Calu3 (cell line): ENCODE measurements at regions not wholly inside any gene's neighbourhood (a gene's known extent, or its start where the extent isn't known, plus 50 kb on each side); places are given as distances from the start of the nearest gene placed in this dataset.

ENCODE experiments used
- BruUV-seq: library from RNA; stranded (reverse); fragments of 400-500 nt; replicated peaks from 2 replicates; lab custom pipeline; 2021; lab: Mats Ljungman, UMichigan
- CTCF ChIA-PET: fragments of 300-600 bp; sonication (Branson Sonifier 250); formaldehyde crosslinking; loops from one replicate; lab custom pipeline; 2022; ENCODE audit warnings: antibody characterized with exemption; lab: Charles Lee
- DNase-seq: peaks from one replicate; pipeline ENCODE4 v3.0.0; 2022
- H3K27ac Mint-ChIP-seq: one replicate; pipeline ENCODE4 v1.8.0; 2022; ENCODE audit warnings: mixed read lengths; ENCODE audit not compliant: unreplicated experiment
- H3K27me3 Mint-ChIP-seq: one replicate; pipeline ENCODE4 v1.8.0; 2022; ENCODE audit warnings: mixed read lengths; ENCODE audit not compliant: unreplicated experiment
- H3K36me3 Mint-ChIP-seq: one replicate; pipeline ENCODE4 v1.8.0; 2022; ENCODE audit warnings: mild to moderate bottlenecking, moderate library complexity, mixed read lengths; ENCODE audit not compliant: insufficient read depth, unreplicated experiment
- H3K4me1 Mint-ChIP-seq: one replicate; pipeline ENCODE4 v1.8.0; 2022; ENCODE audit warnings: mild to moderate bottlenecking, low read depth, mixed read lengths; ENCODE audit not compliant: unreplicated experiment
- H3K4me3 Mint-ChIP-seq: one replicate; pipeline ENCODE4 v1.8.0; 2022; ENCODE audit warnings: mild to moderate bottlenecking, low read depth, moderate library complexity, mixed read lengths; ENCODE audit not compliant: unreplicated experiment
- H3K9me3 Mint-ChIP-seq: one replicate; pipeline ENCODE4 v1.8.0; 2022; ENCODE audit warnings: low read depth, mixed read lengths; ENCODE audit not compliant: unreplicated experiment
- intact Hi-C: fragments of 100-400 bp; cut with micrococcal nuclease; formaldehyde crosslinking; loops from one replicate; pipeline ENCODE4 v1.10.0; 2022; ENCODE audit not compliant: unreplicated experiment
- TF ChIP-seq, protein P1 (sequence below): fragments of 200-600 bp; IDR thresholded peaks from one replicate; pipeline ENCODE4 v1.8.0; 2022; ENCODE audit warnings: antibody characterized with exemption; ENCODE audit not compliant: unreplicated experiment

DNA sequence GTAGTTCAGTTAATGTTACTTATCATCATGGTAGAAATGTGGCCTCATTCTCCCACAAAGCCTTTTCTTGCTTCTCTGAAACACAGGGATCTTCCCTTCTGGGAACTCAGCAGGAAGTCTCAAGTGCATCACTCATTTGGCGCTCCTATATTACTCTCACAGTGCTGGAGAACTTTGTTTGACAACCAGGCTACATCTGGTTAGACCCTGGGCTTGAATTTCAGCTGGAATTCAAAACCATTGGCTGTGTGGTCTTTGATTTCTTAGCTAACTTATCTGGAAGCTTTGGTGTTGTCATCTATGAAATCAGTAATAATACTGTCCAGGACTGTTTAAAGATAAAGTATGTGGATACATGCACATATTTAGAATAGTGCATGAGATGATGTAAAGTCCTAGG is 1777.1 kb downstream of the MAT2B start:
- BruUV-seq, result no TSS peak
- intact Hi-C loops, result no loop called here
- Mint-ChIP-seq H3K4me3 (no peak overlapping the region), H3K27me3 (no peaks in the 10 kb centered on the region), H3K36me3 (no peaks in the 10 kb centered on the region), H3K27ac (no peak overlapping the region), H3K4me1 (no peaks in the 10 kb centered on the region), H3K9me3 (peaks cover 13% of the 10 kb centered on the region)
- CTCF ChIA-PET, result no interaction called here
- no peak for DNase-seq
- TF ChIP-seq, protein P1, sequence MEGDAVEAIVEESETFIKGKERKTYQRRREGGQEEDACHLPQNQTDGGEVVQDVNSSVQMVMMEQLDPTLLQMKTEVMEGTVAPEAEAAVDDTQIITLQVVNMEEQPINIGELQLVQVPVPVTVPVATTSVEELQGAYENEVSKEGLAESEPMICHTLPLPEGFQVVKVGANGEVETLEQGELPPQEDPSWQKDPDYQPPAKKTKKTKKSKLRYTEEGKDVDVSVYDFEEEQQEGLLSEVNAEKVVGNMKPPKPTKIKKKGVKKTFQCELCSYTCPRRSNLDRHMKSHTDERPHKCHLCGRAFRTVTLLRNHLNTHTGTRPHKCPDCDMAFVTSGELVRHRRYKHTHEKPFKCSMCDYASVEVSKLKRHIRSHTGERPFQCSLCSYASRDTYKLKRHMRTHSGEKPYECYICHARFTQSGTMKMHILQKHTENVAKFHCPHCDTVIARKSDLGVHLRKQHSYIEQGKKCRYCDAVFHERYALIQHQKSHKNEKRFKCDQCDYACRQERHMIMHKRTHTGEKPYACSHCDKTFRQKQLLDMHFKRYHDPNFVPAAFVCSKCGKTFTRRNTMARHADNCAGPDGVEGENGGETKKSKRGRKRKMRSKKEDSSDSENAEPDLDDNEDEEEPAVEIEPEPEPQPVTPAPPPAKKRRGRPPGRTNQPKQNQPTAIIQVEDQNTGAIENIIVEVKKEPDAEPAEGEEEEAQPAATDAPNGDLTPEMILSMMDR, result no peak

DNA sequence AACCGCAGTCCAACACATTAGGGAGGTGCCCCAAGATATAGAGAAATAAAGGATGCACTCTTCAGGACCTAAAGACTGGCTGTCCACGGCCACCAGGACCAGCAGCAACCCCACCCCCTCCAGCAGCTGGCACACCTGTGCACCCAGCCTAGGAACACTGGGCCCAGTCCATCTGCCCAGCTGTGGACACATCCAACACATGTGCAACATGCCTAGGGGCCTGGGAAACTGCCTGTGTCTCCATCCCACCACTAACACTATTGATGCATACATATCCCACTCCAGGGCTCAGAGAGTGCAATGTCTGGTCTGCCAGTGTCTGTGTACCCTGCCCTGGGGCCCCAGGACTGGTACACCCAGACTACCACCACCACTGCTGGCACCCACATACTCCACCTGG is 1781.3 kb downstream of the MAT2B start:
- intact Hi-C loops, result no loop called here
- DNase-seq, result no peak
- CTCF ChIA-PET, result no interaction called here
- Mint-ChIP-seq H3K4me3 (no peak overlapping the region), H3K4me1 (no peaks in the 10 kb centered on the region), H3K27me3 (no peaks in the 10 kb centered on the region), H3K36me3 (no peaks in the 10 kb centered on the region), H3K9me3 (peaks cover 11% of the 10 kb centered on the region), H3K27ac (no peak overlapping the region)
- TF ChIP-seq, protein P1, result no peak
- BruUV-seq, result no TSS peak

DNA sequence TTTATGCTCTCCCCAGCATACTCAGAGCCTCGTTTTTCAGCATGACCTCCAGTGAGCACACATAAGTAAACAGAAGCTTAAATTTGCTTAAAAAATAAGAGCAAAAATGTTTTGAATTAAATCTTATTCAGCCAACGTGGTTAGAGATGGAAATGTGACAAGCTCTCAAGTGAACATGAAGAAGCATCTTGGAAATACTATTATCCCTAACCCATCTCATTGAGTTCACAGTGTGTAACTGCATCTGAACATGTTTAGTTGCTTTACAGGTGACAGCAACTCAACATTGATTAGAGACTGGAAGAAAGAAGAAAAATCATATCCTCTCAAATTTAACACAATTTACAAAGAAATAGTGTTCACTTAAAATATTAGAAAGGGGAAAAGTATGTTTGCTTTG is 1785.1 kb downstream of the MAT2B start:
- CTCF ChIA-PET, result no interaction called here
- H3K4me1 Mint-ChIP-seq, result no peaks in the 10 kb centered on the region
- no peaks in the 10 kb centered on the region for H3K36me3 Mint-ChIP-seq
- peaks cover 7% of the 10 kb centered on the region for H3K9me3 Mint-ChIP-seq
- TF ChIP-seq, protein P1, result no peak
- BruUV-seq, result no TSS peak
- no peak overlapping the region for H3K27ac Mint-ChIP-seq
- H3K4me3 Mint-ChIP-seq, result no peak overlapping the region
- no peak for DNase-seq
- intact Hi-C loops, result no loop called here
- H3K27me3 Mint-ChIP-seq, result no peaks in the 10 kb centered on the region

DNA sequence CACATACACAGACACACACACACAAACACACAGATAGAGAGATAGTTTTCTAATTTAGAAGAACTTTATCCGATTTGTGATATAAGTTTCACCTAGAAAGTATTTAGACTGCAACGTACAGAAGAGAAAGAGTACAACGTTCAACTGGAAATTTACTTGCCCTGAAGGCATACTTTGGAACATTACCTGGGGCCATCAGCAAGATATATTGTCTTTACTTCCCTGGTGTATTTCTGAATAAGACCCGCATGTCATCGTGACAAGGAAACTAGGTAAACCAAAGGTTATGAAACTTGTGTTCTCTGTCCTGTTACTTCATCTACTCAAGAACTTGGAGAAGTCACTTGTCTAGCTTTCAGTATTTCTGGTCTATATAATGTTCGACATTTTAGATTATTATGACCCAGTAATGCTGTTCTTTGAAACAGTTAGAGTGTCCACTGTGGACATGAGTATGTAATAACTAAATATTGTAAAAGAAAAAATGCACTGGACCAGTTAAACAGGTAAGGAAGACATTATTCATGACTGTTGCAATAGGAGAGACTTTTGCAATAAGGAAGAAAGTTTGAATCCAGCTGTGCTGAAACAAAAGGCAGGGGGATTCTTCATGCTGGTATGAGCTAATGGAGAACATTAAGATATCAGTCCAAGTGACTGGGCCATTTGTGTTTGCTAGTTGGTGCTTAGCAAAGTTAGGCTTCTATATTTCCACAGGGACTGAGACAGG is 1791.1 kb downstream of the MAT2B start:
- TF ChIP-seq, protein P1, result no peak
- no peaks in the 10 kb centered on the region for H3K4me1 Mint-ChIP-seq
- DNase-seq, result no peak
- peaks cover 5% of the 10 kb centered on the region for H3K9me3 Mint-ChIP-seq
- H3K27ac Mint-ChIP-seq, result no peak overlapping the region
- CTCF ChIA-PET, result interaction anchor here (0.6 kb wide), 2 partner anchors 136 to 300 kb away, joined by 4 to 6 read pairs; no protein-coding TSS in a partner anchor
- no peaks in the 10 kb centered on the region for H3K27me3 Mint-ChIP-seq
- BruUV-seq, result no TSS peak
- no peaks in the 10 kb centered on the region for H3K36me3 Mint-ChIP-seq
- intact Hi-C loops, result no loop called here
- no peak overlapping the region for H3K4me3 Mint-ChIP-seq
